KBM-7 (cell line): ENCODE measurements at regions not wholly inside any gene's neighbourhood (a gene's known extent, or its start where the extent isn't known, plus 50 kb on each side); places are given as distances from the start of the nearest gene placed in this dataset.

Experiments used
- DNase-seq: peaks from one replicate; pipeline ENCODE4 v3.0.0-alpha.2; 2015
- in situ Hi-C: fragments of 300-500 bp; cut with MboI; formaldehyde crosslinking; loops from 2 replicates; pipeline ENCODE4 v1.14.3; 2020; ENCODE audit warnings: low sequenced_read_pairs, low pct_unique_long_range_greater_than_20kb, mixed read lengths

GRCh38 chr1:238833919-238834318 is 552.4 kb upstream of the CHRM3 start:
- DNase-seq = no peak
- in situ Hi-C loops = no loop called here

DNA sequence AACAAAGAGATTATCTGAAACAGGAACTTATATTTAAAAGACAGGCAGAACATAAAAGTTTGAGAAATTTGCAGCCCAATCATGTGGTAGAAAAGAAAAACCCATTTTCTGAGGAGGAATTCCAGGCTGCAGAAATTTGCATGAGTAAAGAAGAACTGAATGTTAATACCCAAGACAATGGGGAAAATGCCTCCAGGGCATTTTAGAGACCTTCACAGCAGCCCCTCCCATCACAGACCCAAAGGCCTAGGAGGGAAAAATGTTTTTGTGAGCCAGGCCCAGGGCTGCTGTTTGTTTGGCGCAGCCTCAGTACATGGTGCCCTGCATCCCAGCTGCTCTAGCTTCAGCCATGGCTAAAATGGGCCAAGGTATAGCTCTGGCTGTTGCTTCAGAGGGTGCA is 554.3 kb upstream of the CHRM3 start:
- in situ Hi-C loops = no loop called here
- no peak for DNase-seq

GRCh38 chr1:238830036-238830611 is 556.2 kb upstream of the CHRM3 start:
- in situ Hi-C loops = no loop called here

DNA sequence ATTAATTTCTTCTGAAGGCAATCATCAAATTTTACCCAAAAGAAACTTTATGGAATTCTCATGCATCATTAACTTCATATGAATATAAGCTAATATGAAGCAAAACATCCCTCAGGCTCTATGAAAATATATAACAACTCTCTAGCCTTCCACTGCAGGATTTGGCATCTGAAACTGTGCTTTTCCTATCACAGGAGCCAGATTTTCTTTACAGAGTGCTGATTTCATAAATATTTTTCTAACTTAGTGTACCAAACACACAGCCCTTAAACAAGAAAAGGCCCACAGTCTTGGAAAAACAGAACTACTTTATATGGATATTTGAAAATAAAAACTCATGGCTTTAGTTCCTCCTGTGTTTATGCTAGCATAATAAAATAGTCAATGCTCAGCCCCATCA is 559.5 kb upstream of the CHRM3 start:
- in situ Hi-C loops = no loop called here
- no peak for DNase-seq

More at GRCh38 chr1:238830036-238830611, 556.2 kb upstream of the CHRM3 start:
- no peak for DNase-seq

DNA sequence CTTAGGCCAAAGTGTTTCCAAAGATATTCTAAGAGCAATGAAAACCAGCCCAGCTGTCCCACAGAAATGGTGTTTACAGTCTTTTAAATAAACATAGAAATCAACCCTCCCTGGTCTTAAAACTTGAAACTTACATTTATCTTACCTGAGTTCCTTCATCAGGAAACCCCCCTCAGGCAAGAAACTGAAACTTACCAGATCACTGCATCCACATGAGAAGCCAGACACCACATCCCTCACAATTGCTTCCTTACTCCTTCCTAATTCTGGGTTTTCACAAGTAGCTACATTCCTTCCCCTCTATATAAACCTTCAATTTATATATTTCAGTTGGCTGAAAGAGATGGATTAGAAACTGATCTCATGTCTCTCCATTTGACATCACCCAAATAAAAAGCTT is 563.0 kb upstream of the CHRM3 start:
- DNase-seq = no peak
- in situ Hi-C loops = no loop called here

DNA sequence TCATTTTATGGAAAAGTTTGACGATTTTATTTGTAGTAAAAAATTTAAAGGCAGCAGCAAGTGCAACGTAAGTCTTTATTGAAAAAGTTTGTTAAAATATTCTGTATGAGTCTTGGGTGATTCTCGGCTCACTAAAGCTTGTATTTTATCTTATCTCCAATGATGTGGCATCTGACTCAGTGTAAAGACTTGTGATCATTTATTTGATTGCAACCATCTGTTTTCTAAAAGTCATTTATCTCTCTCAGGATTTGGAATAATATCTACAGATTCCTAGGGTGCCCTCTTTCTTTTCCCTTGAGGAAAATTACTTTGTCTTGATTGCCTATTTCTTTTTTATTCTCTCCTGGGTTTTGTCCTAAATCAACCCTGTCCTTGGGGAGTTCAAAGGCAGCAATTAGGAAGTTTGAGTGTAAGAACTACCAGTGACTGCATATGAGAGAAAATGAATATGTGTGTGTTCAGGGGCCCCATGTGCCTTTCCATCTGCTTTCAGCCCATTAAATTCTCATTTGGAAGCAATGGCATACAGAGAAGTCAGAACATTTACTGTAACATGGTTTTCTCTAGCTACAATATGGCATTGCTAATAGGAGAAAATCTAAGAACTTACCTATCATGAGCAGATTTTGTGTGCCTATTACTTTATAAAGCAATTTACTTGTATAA is 575.0 kb upstream of the CHRM3 start:
- in situ Hi-C loops = no loop called here
- DNase-seq = no peak

GRCh38 chr1:238790882-238791281 is 595.5 kb upstream of the CHRM3 start:
- DNase-seq = no peak
- in situ Hi-C loops = no loop called here

DNA sequence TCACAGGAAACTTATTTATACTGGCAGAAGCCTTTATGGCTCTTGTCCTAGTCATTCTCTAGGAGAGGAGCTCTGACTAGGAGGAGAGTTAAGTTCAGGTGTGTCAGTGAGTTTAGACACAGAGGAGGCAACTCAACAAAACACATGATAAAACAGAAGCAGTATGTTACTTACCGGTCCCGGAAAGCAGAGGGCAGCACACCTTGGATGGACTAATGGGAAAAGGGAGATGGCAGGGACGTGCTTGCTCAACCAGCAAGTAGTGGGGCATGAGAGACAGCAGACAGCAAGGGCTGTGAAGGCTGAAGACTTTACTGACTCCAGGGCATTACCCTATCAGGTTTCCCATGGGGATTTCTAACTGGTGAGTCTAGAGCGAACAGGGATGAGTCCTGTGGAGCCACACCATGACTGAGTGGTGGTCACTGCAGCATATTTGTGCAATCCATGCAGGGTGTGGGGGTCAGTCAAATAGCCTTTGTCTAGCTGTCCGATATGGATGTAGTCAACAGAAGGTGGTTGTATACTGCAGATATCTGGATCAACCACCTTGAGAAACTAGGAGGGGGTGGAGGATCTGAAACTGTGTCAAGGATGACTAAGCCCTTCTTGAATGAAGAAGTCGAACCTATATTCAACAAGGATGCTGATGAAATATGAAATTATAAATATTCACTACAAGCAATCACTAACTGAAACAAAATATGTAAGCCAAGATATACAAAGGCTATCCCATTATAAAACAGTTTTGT is 596.3 kb upstream of the CHRM3 start:
- in situ Hi-C loops = no loop called here
- no peak for DNase-seq

GRCh38 chr1:238787471-238787870 is 598.9 kb upstream of the CHRM3 start:
- in situ Hi-C loops = no loop called here
- DNase-seq = no peak

DNA sequence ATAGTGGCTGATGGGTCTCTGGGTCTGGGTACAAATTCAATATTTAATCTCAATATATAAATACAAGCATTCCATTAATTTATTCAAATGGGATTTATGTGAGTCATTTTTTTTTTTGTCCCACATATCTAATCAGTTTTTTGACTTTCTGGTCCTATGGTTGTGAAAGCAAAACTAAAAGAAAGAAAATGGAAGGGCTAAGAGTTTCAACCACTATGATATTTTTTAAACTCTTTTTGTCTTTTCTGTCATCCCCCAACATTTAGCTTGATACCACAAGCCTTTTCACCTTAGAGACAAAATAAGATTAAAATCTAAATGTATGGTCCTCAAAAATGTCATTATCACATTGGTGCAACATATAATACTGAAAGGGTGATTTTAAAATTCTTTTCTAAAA is 602.7 kb upstream of the CHRM3 start:
- DNase-seq = no peak
- in situ Hi-C loops = no loop called here

DNA sequence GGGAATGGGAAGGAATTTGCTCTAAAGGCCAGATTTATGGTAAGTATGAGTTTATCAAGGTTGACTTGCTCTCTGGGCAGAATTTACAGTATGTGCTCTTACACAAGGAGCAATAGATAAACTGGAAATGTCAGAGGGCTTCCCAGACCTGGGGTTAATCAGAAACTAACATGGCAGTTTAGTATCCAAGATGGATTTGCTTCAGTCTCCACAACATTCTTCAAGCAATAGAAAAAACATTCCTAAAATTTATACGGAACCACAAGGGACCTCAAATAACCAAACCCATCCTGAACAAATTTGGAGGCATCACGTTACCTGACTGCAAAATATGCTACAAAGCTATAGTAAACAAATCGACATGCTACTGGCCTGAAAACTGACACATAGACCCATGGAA is 606.7 kb upstream of the CHRM3 start:
- in situ Hi-C loops = no loop called here
- DNase-seq = no peak

DNA sequence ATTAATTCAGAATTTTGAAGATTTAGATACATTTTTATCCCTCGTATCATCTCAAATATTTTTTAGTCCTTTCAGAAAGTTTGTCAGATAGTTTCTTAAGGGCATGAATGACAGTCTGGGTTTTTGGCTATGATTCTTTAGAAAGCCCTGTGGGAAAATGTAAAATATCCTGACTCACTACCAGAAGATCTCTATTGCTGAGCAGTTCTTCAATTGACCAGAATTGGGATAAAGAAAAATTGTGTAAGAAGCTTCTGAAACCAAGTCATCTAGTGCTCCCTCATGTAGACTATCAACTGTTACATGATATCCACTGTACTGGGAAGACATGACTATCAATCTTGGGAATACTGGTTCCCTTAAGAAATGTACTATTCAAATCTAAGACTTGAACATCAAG is 608.3 kb upstream of the CHRM3 start:
- in situ Hi-C loops = no loop called here
- no peak for DNase-seq

GRCh38 chr1:238777551-238777950 is 608.8 kb upstream of the CHRM3 start:
- in situ Hi-C loops = no loop called here
- DNase-seq = no peak

- in situ Hi-C loops = no loop called here
These were observed 610.2 kb upstream of the CHRM3 start for GRCh38 chr1:238776126-238776525.

DNA sequence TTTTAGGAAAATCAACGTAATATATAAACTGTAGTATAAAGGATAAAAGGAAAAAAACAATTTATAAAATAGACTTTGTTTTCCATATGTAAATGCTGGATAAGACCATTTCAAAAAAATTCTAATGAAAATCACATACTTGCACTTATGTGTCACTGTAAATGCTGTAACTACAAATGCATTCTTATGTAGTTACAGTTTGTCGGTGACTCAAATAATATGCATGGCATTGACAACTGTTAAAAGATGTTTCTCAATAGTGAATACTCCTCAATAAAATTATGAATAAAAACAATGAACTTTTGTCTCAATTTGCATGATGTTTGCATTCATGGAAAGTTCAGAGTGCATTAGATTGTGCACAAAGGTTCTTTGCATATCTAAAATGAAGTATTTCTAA is 614.0 kb upstream of the CHRM3 start:
- no peak for DNase-seq
- in situ Hi-C loops = no loop called here

More at GRCh38 chr1:238776126-238776525, 610.2 kb upstream of the CHRM3 start:
- DNase-seq = no peak

DNA sequence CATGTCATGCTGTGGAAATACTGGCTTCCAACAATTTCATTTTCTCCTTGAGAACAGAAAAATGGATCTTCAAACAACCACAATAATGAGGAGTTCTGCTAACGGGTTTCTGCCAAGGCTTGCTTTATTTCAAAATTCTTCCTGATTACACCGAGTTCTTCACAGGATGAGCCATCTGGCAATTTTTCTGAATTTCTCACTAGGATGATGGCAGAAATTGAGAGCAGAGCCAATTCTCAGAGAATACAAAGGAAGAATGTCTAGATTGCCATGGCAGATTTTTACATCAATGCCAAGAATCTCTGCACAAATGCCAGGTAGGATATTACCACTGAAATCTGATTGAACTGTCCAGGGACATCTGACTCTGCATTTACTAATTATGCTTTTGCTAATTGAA is 619.0 kb upstream of the CHRM3 start:
- in situ Hi-C loops = no loop called here
- DNase-seq = no peak

- in situ Hi-C loops = no loop called here
- DNase-seq = no peak
These were observed 621.6 kb upstream of the CHRM3 start for GRCh38 chr1:238764779-238765178.

- no peak for DNase-seq
- in situ Hi-C loops = no loop called here
These were observed 633.1 kb upstream of the CHRM3 start for GRCh38 chr1:238753252-238753651.

DNA sequence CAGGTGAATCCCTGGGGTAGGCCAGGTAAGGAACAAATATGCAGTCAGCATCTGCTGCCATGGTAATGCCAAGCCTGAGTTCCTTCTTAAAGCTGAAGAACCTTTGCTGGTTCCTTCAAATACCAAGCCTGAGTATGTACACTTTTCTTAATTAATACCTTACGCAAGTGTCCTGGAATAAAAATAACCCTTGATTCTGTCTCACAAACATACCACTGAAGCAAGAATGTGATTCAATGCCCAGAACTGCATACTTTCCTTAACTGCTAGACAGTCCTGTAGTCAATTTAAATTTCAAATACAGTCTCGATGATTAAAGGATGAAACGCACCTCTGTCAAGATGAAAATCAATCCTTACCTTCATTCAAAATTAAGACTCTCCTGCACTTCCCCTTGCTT is 634.0 kb upstream of the CHRM3 start:
- in situ Hi-C loops = no loop called here
- DNase-seq = no peak

GRCh38 chr1:238745069-238745468 is 641.3 kb upstream of the CHRM3 start:
- in situ Hi-C loops = no loop called here
- DNase-seq = no peak

- no peak for DNase-seq
- in situ Hi-C loops = no loop called here
These were observed 647.5 kb upstream of the CHRM3 start for GRCh38 chr1:238738892-238739291.
